ENCODE measurements at regions not wholly inside any gene's neighbourhood (a gene's known extent, or its start where the extent isn't known, plus 50 kb on each side); places are given as distances from the start of the nearest gene placed in this dataset.

DNA sequence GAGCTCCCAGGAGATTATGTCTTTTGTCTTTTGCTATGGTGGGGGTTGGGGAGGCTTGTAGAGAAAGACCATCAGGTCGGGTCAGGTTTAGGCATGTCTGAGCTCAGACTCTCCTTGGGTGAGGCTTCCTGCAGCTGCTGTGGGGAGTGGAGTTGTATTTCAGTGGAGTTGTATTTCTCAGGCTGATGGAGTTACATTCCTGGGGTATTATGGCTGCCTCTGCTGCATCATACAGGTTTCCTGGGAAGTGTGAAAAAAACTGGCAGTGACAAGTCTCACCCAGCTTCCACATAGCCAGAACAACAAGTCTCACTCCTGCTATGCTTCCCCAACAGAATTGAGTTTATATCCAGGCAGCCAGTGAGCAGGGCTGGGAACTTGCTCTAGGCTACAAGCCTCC lies 119.3 kb downstream of the VSIG4 start:
- no peaks in the 10 kb centered on the region for H3K36me3 ChIP-seq (ENCODE audit: control insufficient read depth, insufficient read depth, low read length)
- H3K9me3 Mint-ChIP-seq (ENCODE audit: unreplicated experiment) = no peaks in the 10 kb centered on the region
- intact Hi-C loops (cut with micrococcal nuclease; ENCODE audit: unreplicated experiment) = no loop called here
- ChIA-PET CTCF (no interaction called here), POLR2A (no interaction called here)
- no peak overlapping the region for H3K27ac Mint-ChIP-seq (ENCODE audit: unreplicated experiment)
- no peak overlapping the region for H3K4me3 ChIP-seq (ENCODE audit: low read depth, low read length)
- no peaks in the 10 kb centered on the region for H3K36me3 Mint-ChIP-seq (ENCODE audit: insufficient read depth, unreplicated experiment)
- no peaks in the 10 kb centered on the region for H3K4me1 ChIP-seq
- no peaks in the 10 kb centered on the region for H3K27me3 Mint-ChIP-seq (ENCODE audit: insufficient read depth, unreplicated experiment)
- no TSS peak for BruUV-seq (replicated peaks)
- H3K27me3 ChIP-seq (replicated peaks; ENCODE audit: control insufficient read depth, insufficient read depth, low read length) = no peaks in the 10 kb centered on the region
- H3K4me3 Mint-ChIP-seq (ENCODE audit: unreplicated experiment) = no peak overlapping the region
- no peak for DNase-seq
- no peak for TF ChIP-seq CTCF (IDR thresholded peaks at IDR 0.05; ENCODE audit: insufficient read depth in 1 of 2, low read depth in 1 of 2, low read length in 1 of 2, severe bottlenecking in 1 of 2, unreplicated experiment in 1 of 2)
- H3K4me1 Mint-ChIP-seq (ENCODE audit: low read depth, unreplicated experiment) = no peaks in the 10 kb centered on the region
- no peaks in the 10 kb centered on the region for H3K9me3 ChIP-seq

GRCh38 chrX:65910899-65911298 lies 129.0 kb downstream of the VSIG4 start:
- no peak overlapping the region for H3K4me3 Mint-ChIP-seq (ENCODE audit: unreplicated experiment)
- Histone ChIP-seq H3K9me3 (no peaks in the 10 kb centered on the region), H3K4me3 (ENCODE audit: low read depth, low read length) (no peak overlapping the region), H3K27me3 (replicated peaks; ENCODE audit: control insufficient read depth, insufficient read depth, low read length) (no peaks in the 10 kb centered on the region), H3K36me3 (ENCODE audit: control insufficient read depth, insufficient read depth, low read length) (no peaks in the 10 kb centered on the region), H3K4me1 (no peaks in the 10 kb centered on the region)
- TF ChIP-seq CTCF (IDR thresholded peaks at IDR 0.05; ENCODE audit: insufficient read depth in 1 of 2, low read depth in 1 of 2, low read length in 1 of 2, severe bottlenecking in 1 of 2, unreplicated experiment in 1 of 2) = no peak
- ChIA-PET CTCF (no interaction called here), POLR2A (no interaction called here)
- no peak overlapping the region for H3K27ac Mint-ChIP-seq (ENCODE audit: unreplicated experiment)
- no peaks in the 10 kb centered on the region for H3K27me3 Mint-ChIP-seq (ENCODE audit: insufficient read depth, unreplicated experiment)
- no peaks in the 10 kb centered on the region for H3K9me3 Mint-ChIP-seq (ENCODE audit: unreplicated experiment)
- no TSS peak for BruUV-seq (replicated peaks)
- no peak for DNase-seq
- H3K36me3 Mint-ChIP-seq (ENCODE audit: insufficient read depth, unreplicated experiment) = no peaks in the 10 kb centered on the region
- intact Hi-C loops (cut with micrococcal nuclease; ENCODE audit: unreplicated experiment) = no loop called here
- no peaks in the 10 kb centered on the region for H3K4me1 Mint-ChIP-seq (ENCODE audit: low read depth, unreplicated experiment)

DNA sequence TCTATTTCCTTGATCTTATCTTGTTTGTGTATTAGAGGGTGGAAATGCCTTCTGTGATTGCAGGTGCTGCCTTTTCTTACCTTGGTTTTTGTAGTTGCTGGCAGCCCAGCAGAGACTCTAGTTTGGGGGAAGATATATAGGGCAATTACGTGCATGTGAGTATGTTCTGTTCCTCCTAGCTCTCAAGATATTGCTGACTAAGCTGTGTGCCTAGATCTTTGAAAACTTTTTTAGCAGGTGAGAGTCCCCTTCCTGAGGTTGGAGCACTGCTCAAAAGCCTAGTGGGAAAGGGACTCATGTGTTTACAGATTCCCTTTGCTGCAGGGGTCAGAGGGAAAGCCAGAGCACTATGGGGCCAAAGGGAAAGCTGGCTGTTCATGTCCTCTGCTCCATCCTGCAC lies 136.1 kb downstream of the VSIG4 start:
- intact Hi-C loops (cut with micrococcal nuclease; ENCODE audit: unreplicated experiment) = no loop called here
- H3K4me1 ChIP-seq = no peaks in the 10 kb centered on the region
- Mint-ChIP-seq H3K36me3 (ENCODE audit: insufficient read depth, unreplicated experiment) (no peaks in the 10 kb centered on the region), H3K4me1 (ENCODE audit: low read depth, unreplicated experiment) (no peaks in the 10 kb centered on the region), H3K27me3 (ENCODE audit: insufficient read depth, unreplicated experiment) (no peaks in the 10 kb centered on the region), H3K4me3 (ENCODE audit: unreplicated experiment) (no peak overlapping the region), H3K9me3 (ENCODE audit: unreplicated experiment) (no peaks in the 10 kb centered on the region), H3K27ac (ENCODE audit: unreplicated experiment) (no peak overlapping the region)
- H3K36me3 ChIP-seq (ENCODE audit: control insufficient read depth, insufficient read depth, low read length) = no peaks in the 10 kb centered on the region
- ChIA-PET CTCF (no interaction called here), POLR2A (no interaction called here)
- no peak for DNase-seq
- no peaks in the 10 kb centered on the region for H3K9me3 ChIP-seq
- no peaks in the 10 kb centered on the region for H3K27me3 ChIP-seq (replicated peaks; ENCODE audit: control insufficient read depth, insufficient read depth, low read length)
- no peak overlapping the region for H3K4me3 ChIP-seq (ENCODE audit: low read depth, low read length)
- no peak for TF ChIP-seq CTCF (IDR thresholded peaks at IDR 0.05; ENCODE audit: insufficient read depth in 1 of 2, low read depth in 1 of 2, low read length in 1 of 2, severe bottlenecking in 1 of 2, unreplicated experiment in 1 of 2)
- no TSS peak for BruUV-seq (replicated peaks)
